HG02759 (cell line): ENCODE measurements at regions not wholly inside any gene's neighbourhood (a gene's known extent, or its start where the extent isn't known, plus 50 kb on each side); places are given as distances from the start of the nearest gene placed in this dataset.

Experiments used
- ATAC-seq: cut with Tn5 transposase; IDR thresholded peaks from one replicate; pipeline ENCODE4 v1.9.1; 2021; ENCODE audit warnings: mild to moderate bottlenecking, moderate library complexity; ENCODE audit not compliant: unreplicated experiment

DNA sequence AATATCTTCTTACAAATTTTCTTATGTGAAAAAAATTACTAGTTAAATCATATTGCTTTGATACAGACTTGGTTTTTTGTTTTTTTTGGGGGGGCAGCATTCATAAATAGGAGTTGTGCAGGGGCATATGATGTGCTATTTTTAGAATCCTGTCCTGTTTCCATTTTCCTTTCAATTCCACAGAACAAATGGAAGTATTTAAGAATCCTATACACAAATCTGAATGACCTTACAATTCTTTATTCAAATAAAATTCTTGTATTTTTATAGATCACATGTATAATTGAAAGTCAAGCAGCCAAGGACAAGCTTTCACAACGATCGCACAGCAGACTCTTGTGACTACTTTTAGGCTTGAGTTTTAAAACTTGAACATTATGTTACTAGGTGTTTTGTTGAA is 523.9 kb downstream of the ANKRD50 start:
- ATAC-seq, result no peak

- ATAC-seq, result no peak
These were observed 523.0 kb downstream of the ANKRD50 start for GRCh38 chr4:124189545-124189944.

DNA sequence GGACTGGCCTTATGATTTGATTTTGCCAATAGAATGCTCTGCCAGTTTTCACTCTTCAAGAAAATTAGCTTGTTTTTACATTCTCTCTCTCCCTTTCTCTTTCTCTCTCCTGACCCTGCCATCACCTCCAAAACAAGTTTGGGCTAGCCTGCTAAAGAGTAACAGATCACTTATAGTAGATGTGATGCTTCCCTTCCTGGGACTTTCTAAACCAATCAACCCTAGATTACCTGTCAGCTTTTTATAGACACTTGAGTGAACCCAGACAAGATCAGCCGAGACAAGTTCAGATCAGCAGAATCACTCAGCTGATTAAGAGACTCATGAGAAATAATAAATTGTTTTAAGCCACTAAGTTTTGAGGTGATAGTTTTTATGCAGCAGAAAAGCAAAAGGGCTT is 521.2 kb downstream of the ANKRD50 start:
- ATAC-seq, result peak; percentile 60

DNA sequence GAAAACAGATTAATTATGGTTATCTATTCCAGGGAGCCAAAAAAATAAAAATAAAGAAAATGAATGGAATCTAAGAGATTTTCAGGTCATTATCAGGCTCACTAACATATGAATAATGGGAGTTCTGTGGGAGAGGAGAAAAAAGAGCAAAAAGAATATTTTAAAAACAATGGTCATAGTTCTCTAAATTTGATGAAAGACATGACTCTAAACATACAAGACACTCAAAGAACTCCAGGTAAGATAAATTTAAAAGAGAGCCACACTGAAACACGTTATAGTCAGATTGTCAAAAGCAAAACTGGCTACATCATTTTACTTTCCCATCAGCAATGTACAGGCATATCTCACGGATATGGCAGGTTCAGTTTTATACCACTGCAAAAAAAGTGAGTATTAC is 520.0 kb downstream of the ANKRD50 start:
- no peak for ATAC-seq

- ATAC-seq, result no peak
These were observed 513.3 kb downstream of the ANKRD50 start for GRCh38 chr4:124199185-124199584.

DNA sequence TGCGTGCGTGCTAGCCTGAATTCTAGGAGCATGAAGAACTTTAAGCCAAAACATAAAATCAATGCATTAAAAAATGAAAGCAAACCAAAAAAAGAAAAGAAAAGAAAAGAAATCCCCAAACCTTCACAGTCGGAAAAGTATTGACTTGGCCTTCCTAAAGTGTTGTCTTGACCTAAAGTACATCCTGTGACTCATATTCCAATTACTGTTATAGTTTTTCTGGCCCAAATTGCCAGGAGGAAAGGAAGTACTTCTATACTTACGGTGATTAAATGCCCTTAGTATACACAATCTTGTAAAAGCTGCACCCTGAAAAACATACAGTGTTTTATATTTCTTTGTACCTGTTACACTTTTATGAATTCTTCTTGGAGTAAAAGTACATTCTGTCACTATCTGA is 512.8 kb downstream of the ANKRD50 start:
- no peak for ATAC-seq

DNA sequence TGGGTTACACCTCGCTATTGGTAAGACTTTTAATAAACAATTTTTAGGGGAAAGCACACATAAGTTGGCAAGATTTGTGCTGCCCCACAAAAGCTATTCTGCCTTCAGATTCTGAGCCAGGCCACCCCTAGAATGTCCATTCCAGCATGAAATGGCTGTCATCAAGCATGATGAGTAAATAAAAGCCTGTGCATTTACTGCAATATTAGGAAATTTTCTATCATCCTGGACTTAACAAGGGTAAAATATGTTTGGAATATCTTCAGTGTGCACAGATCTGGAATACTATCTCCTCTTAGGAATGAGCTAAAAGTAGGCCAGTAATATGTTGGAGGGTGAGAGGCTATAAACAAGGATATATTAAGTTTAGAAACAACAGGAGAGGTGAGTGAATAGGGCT is 510.9 kb downstream of the ANKRD50 start:
- no peak for ATAC-seq

GRCh38 chr4:124202099-124202498 is 510.4 kb downstream of the ANKRD50 start:
- ATAC-seq, result no peak

DNA sequence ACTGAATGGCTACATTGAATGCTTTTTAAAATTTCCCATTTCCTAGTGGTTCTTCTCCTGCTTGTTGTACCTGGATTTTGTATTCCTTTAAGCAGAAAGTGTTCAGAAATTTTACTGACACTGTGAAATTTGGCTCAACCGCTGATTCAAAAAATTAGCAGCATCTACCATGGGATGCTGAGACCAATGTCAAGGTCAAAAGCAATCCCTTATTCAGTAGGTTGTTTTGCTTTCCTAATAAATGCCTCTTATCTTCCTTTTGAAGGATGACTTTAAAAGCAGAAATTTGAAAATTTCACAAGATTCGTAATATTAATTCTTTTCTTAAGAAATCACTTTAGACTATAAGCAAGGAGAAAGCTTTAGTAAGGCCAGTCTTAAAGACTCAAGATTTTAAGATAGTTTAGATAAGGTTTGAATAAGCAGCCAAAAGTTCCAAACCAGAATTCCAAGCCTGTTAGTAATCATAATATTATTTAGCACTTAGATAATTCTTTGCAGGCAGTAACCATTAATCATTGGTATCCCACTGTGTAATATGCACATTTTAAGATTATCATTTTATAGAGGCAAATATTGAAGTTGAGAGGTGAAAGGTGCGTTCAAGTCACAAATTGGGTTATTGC is 508.8 kb downstream of the ANKRD50 start:
- no peak for ATAC-seq

- ATAC-seq, result no peak
These were observed 505.5 kb downstream of the ANKRD50 start for GRCh38 chr4:124206779-124207605.

DNA sequence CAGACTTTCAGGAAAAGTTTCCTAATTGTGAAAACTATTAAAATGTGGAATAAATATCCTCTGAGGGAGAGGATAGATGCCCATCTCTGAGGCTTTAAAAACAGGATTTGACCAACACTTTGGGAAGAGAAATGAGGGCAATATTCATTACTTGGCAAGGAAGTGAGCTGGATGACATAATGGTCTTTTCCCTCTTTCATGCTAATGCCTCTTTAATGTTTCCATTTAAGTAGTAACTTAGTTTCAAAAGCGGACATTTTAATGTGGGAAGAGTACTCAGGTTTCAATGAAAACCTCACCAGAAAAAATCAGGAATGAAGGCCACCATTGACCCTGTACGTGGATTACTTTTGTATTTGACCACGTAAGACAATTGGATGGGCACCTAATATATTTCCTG is 503.3 kb downstream of the ANKRD50 start:
- no peak for ATAC-seq

GRCh38 chr4:124209626-124210025 is 502.9 kb downstream of the ANKRD50 start:
- ATAC-seq, result no peak

DNA sequence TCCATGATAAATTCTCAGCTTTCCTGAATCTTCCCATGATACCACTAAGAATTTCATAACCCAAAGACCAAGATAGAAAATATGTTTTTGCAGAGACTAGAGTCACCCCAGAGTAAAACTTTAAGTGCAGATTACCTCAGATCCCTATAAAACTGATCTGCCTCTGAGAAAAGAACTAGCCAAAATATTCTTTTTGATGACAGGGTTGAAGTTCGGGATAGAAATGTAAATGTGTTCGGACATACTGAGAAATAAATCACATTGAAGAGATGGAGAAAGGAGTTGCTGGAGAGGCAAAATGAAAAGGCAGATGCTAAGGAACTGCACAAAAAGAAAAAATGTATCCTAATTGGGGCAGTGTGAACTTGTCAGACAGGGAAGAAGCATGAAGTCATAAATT is 501.8 kb downstream of the ANKRD50 start:
- no peak for ATAC-seq

DNA sequence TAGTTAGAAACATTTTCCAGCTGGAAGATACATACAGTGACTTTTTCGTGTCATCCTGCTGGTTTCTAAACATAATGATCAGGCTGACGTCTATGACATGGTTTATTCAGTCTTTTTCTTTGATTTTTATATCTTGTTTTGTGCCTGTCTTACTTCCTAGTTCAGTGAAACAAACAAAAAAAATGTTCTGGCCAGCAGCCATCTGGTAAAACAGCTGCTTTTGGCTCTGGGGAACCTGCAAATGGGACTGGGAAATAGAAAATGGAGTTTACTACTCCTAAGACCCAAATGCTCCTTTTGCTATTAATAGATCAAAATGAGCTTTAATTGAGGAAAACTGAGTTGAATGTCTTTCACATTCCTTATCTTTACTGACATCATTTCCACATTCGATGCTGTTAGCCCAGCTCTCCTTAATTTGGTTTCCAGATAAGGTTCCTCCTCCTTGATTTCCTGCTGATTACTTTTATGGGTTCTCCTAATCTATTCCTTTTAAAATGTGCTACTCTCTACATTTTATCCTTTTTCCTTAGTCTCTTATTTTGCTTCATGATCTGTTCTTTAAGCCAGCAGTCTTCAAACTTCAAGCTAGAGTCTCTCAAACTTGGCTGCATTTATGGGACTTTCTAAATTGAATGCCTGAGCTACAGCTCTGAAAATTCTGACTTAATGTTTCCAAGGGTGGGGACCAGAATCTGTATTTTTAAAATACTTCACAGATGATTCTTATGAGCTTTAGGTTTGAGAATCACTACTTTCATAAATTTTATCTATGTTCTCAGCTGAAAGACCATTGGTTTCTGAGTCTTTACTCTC is 499.5 kb downstream of the ANKRD50 start:
- ATAC-seq, result no peak

GRCh38 chr4:124219389-124219788 is 493.1 kb downstream of the ANKRD50 start:
- no peak for ATAC-seq

GRCh38 chr4:124224256-124224655 is 488.3 kb downstream of the ANKRD50 start:
- no peak for ATAC-seq

- ATAC-seq, result no peak
These were observed 484.6 kb downstream of the ANKRD50 start for GRCh38 chr4:124227981-124228380.

DNA sequence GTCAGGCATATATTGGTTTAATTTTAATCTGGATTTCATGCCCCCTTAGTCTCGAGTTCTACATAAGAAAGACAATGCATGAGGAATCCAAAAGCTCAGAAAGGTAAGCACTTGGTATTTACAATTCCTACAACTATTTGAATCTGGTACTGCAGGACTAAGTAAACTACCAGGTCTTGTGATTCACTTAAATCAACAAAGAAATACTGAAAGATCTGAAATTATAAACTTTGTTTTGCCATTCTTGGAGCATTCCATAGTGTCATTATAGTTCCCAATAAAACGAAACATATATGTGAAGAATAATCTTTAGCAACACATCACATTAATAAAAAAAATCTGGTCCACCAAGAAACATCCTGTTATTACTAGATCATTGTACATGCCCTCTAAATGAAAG is 482.3 kb downstream of the ANKRD50 start:
- no peak for ATAC-seq

GRCh38 chr4:124234771-124235170 is 477.8 kb downstream of the ANKRD50 start:
- no peak for ATAC-seq

GRCh38 chr4:124243671-124244366 is 468.7 kb downstream of the ANKRD50 start:
- no peak for ATAC-seq

- no peak for ATAC-seq
These were observed 459.5 kb downstream of the ANKRD50 start for GRCh38 chr4:124253080-124253479.
